COLO668 (cell line): ENCODE measurements at regions not wholly inside any gene's neighbourhood (a gene's known extent, or its start where the extent isn't known, plus 50 kb on each side); places are given as distances from the start of the nearest gene placed in this dataset.

ENCODE experiments used
- DNase-seq: peaks from one replicate; lab custom pipeline; 2025; ENCODE audit not compliant: unreplicated experiment; lab: John Stamatoyannopoulos, UW

DNA sequence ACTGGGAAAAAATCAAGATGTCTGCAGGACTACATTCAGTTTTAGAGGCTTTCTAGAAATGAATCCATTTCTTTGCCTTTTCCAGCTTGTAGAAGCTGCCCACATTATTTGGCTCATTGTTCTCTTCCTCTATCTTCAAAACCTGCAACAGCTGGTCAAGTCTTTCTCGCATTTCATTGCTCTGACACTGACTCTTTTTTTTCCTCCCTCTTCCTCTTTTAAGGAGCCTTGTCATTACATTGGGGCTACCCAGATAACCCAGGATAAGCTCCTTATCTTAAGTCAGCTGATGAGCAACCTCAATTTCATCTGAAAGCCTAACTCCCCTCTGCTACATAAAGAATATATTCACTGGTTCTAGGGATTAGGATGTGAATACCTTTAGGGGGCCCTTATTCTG lies 53.2 kb upstream of the CEP162 start:
- no peak for DNase-seq

DNA sequence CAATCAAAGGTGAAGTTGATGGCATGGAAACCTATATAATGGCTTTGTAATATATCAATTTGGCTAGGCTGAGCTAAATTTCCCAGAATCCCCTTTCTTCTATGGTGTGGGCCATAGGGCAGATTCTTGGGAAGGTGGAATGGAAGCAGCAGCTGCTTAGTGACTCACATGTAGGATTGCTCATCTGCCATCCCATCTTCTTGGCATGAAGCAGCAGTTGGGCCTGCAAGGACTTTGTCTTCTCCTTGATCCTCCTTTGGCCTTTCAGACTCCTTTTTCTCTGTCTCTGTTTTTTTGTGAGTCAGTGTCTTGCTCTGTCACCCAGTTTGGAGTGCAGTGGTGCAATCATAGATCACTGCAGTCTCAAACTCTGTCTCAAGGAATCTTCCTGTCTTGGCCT lies 52.6 kb upstream of the CEP162 start:
- DNase-seq: no peak

DNA sequence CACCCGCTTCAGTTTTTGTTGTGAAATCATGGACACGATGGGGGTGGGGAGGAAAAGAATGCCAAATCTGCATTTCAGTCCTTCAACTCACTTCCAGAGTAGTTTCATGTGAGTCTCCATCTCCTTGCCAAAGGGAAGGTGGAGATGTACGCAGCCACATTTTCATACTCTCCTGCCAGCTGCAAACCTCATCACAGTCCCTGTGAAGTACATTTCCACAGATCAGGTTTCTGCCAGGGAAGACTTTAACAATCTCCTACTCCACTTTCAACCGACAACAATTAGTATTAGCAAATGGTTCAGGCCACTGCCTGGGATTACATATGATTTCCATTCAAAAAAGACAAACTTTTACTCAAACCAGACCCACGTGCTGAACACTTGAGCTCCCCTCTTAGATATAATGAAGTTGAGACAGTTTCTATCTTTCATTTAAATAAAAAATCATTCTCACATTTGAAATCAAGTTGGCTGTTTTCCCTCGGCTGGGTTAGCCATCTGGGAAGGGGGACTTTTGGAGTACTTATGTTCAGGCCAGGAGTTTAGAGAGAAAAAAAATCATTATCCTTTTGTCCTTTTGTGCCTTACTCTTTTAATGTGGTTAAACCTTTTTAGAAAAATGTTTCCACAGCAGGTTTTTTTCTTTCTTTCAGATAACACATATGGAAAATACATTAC lies 51.0 kb upstream of the CEP162 start:
- DNase-seq: no peak
